NCI-H446 (cell line): ENCODE measurements at regions not wholly inside any gene's neighbourhood (a gene's known extent, or its start where the extent isn't known, plus 50 kb on each side); places are given as distances from the start of the nearest gene placed in this dataset.
"Not testable (repeated sequence)": the region's sequence is repeated elsewhere in the genome, so short reads cannot be mapped to it uniquely, and the experiment has no call there.

Experiments
- DNase-seq, 2 experiments: peaks; one replicate each; lab custom pipeline; 2025; lab: John Stamatoyannopoulos, UW

DNA sequence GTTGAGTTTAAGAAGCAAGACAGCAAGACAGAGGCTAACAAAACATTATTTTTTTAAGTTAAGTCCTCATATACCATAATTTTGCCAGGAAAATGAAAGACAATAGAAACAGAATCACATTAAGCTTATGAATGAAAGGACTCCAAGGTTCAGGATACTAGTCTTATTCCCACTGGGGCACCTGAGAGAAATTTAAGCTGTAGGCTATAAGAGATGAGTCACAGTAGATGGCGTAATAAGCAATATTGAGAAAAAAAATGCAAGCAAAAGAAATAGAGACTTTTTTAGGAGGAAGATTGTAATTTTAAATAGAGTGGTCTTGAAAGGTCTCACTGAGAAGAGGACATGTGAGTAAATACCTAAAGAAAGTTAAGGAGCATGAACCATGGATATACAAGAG lies 57.1 kb upstream of the KIF2B start:
- DNase-seq = no peak

DNA sequence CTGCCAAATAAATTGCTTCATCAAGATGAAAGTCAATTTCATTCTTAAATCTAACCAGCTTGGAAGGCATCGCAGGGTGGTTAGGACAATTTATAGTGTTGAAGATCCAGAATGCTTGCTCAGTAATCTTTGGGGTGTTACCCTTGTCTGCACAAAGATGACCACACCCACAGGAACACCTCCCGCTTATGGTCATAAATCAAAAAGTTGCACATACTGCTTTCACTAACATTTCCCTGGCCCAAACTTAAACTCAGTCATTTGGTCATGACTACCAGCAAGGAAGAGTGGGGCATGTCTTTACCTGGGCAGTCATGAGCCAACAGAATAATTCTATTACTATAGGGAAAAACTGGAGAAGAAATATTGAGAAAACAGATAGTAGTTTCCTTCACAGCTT lies 57.6 kb upstream of the KIF2B start:
- no peak for DNase-seq

DNA sequence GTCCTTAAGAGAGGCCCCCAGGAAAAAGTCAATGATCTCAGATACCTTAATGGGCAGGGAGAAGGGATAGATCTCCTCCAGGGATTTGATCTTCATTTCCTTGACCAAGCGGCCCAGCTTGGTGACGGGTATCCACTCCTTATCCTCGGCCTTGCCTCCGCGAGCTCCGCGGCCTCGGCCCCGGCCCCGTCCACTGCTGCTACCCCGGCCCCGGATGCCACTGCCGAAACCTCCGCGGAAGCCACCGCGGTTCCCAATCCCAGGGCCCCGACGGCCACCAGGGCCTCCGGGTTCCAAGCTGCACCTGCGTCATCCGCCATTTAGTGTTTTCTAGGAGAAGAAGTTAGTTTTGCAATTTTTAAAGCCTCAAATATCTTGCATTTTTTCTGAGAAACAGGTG lies 65.2 kb upstream of the KIF2B start:
- DNase-seq = no peak

DNA sequence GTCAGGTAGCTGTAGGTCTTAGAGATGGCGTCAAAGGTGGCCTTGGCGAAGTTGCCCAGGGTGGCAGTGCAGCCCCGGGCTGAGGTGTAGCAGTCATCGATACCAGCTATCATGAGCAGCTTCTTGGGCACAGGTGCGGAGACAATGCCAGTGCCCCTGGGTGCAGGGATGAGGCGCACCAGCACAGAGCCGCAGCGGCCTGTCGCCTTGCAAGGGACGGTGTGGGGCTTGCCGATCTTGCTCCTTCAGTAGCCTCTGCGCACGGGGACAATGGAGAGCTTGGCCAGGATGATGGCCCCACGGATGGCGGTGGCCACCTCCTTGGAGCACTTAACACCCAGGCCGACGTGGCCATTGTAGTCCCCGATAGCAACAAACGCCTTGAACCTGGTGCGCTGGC lies 65.6 kb upstream of the KIF2B start:
- DNase-seq = not testable (repeated sequence)

DNA sequence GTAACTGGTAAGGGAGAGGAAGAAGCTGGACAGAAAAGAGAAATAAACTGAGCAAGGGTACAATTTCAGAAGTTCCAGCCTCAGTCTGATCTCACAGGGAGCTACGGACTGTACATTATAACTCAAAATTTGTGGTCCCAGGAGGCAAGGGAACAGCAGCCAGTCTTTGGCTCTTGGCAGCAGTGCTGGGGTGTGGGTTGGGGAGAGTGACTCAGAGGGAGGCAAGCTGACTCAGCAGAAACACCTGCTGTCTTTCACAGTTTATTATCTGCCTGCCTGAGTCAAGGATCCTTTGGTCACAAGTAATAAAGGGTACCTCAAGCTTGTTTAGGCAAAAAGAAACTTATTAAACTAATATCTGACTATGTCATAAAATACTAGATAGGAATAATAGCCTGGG lies 73.5 kb upstream of the KIF2B start:
- peak in 1 of 2 experiments; percentile 4 for DNase-seq

DNA sequence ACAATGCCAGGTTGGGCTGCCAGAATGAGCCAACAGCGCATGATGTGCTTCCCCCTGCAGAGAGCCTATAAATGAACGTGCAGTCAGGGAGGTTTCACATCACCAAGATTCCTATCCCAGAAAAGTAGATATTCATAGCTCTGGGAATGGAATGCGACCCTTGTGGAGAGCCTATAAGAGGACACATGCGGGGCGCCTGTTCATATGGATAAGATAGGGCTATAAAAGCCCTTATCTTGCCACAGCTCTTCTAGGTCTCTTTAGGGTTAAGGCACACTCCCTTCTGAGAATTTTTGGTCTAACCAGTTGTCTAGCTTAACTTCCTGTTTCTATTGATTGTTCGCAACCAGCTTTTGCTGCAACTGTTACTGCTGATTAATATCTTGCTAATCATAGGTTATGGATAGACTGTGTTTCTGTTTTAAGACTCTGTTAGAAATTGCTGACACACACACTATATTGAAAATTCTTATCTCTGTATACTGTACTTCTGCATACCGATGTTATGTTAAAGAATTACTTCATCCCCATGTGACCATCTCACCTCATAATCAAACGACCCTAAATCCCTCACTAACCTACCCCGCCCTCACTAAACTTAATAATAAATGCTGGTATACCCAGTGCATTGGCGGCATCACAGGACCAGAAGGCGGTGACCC lies 74.4 kb upstream of the KIF2B start:
- not testable (repeated sequence) for DNase-seq

DNA sequence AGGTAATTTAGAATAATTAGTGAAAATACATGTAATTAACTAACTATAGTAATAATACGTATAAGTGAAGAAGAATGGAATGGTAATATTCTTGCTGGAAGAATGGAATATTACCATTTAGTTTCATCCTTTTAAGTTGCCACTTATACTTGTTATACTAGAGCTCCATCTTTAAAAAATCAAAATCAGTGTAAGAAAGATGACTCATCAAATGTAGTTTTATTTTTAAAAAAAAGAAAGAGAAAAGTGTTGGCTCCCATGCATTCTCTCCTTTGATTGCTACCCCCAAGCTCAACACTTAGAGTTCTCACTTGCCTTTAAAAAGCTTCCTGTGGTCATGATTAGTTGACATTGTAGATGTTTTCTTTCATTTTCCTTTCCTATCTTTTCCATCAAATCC lies 82.4 kb upstream of the KIF2B start:
- no peak for DNase-seq

DNA sequence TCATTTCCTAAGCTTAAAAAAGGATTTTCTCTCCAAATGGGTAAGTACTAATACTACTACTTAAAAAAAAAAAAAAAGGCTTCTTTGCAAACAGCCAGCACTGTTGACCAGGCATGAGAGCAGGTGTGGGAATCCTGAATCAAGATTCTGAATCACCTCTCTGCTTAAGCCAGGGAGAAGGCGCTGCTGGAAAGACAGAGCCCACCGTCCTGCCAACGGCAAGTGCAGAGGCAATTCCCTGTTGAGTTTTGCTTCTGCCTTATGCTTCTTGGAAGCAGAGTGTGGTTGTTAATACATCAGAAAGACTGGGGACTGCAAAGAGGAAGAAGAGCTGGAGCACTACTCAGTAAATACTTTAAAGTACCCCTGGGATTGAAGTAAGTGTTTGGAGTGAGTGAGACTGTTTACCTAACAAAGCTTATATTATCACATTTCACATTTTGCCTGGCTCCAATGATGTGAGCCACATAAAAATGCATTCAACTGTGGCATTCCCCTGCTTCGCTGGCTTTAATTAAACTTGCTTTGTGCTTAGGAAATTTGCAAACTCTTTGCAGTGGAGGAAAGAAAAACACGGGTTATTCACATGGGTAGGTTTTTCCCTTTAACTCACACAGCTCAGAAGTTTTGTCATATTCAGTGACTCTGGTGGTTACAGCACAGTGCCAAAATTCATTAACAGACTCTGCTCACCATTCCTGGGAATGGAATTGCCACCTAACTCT lies 86.0 kb upstream of the KIF2B start:
- DNase-seq = no peak

DNA sequence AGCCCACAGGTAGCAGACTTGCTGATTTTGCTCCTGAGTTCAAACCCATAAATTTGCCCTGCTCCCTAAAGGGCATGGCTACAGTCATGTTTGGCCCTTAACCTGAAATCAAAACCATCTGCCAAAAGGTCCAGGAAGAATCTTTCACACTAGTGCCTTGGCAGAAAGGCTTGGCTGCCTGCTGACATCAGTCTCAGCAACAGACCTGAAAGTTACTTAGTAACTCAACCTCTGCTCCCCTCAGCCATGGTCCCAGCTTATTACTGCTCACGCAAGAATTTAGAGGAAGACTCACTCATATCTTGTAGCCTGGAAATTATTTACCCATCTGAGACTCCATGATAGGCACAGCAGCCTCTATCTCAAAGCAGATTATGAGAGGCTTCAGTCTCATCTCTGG lies 98.0 kb upstream of the KIF2B start:
- DNase-seq = no peak

DNA sequence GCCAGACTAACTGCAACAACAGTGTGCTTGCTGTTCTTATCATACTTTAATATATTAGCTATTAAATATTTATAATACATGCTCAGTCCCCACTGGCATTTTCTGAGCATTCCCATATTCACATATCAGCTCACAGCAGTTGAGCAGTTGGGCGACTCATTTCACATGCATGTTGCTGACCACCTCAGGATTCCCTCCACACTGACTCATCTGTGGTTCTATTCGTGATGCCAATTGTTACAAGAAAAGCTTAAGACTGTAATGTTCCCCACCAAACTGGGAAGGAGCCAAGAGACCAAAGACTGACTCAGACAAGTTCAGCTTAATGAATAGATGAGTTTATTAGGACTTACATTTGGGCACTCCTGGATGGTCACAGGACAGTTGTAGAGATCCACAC lies 100.3 kb upstream of the KIF2B start:
- DNase-seq = no peak

DNA sequence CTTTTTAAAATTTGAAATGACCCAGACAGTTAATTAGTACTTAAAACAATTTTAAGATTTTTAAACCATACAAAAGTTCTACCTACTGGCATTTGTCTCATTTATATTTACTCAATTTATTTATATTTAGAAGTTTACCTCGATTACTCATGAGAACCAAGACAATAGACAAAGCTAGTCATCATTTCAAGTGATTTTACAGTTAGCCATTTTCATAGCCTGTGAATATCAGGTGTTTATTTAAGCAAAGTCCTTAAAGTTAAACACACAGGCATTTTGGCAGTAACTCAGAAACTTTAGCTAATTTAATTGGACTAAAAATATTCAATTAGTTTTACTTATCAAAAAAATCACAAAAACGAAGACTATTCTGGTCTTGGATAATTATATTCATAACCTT lies 101.6 kb upstream of the KIF2B start:
- DNase-seq = no peak

DNA sequence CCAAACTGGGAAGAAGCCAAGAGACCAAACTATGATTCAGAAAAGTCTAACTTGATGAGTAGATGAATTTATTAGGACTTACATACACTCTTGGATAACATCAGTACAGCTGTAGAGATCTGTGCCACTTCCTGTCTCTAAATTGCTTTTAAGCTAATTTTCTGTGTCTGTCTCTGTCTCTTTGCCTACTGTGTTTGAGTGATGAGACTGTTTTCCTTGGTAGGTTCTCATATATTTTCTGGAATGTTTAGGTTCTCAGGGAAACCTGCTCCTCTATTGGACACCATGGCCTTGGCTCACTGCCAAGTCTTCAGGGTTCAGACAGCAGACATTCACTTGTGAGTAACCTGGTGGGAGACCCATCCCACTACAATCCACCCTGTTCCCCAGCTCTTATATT lies 103.5 kb upstream of the KIF2B start:
- no peak for DNase-seq

DNA sequence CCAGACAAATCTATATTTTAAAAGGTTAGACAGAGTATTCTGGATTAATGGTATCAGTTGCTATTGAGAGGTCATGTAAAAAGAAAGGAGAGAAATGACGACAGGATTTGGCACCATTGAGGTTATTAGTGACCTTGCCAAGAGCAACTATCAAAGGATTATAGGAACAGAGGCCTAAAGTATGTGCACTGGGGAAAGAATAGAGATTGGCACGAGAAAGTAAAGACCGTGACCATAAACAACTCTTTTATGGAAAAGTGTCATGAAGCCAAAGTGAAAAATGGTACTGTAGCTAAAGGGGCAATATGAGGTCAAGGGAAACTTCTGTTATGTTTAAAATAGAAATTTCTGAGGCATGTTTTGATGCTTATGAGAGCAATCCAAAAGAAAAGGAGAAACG lies 115.2 kb upstream of the KIF2B start:
- DNase-seq = no peak

DNA sequence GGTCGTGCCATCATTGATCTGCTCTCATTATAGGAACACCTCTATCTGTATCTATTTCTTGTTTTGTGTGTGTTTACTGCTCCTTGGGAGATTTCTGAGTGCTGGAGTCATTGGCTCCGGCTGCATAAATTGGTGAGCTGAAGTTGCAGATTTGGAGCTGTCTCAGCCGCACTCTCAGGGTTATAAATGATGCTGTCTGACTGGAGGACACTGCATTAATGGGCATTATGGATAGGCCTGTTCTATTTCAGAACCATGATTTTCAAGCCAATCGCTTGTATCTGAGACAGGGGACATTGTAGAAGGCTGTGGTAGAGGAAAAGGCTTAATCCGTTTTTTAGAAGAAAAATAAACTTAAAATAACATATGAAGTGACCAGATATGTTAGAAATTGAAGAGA lies 126.4 kb upstream of the KIF2B start:
- DNase-seq = no peak

DNA sequence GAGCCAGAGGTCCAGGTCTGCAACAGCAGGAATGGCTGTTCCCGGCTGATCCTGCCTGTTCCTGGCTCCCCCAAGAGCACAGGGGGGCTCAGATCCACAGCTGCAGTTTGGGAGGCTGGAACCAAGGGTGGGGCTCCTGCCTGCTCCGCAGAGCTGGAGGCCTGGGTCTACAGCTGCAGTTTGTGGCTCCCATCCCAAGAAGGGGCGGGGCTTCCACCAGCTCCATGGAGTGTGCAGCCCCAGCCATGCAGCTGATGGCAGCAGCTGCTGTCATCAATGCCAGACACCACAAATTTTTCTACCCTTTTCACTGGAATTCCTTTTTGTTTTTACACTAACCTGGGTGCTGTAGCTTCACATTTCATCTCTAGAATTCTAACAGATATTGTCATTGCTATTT lies 135.4 kb upstream of the KIF2B start:
- DNase-seq = peak in 1 of 2 experiments; percentile 21

DNA sequence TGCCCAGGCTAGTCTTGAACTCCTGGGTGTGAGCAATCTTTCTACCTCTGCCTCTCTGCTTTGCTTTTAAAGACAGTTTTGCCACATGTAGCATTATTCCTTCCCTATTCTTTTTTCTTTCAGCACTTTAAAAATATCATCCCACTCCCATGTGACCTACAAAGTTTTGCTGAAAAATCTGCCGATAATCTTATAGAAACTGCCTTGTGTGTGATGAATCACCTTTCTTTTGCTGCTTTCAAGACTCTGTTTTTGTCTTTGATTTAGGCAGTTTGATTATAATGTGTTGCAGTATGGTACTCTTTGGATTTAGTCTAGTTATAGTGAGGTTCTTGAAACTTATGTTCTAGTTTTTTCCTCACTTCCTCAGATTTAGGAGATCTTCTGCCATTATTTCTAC lies 142.0 kb upstream of the KIF2B start:
- DNase-seq = no peak

DNA sequence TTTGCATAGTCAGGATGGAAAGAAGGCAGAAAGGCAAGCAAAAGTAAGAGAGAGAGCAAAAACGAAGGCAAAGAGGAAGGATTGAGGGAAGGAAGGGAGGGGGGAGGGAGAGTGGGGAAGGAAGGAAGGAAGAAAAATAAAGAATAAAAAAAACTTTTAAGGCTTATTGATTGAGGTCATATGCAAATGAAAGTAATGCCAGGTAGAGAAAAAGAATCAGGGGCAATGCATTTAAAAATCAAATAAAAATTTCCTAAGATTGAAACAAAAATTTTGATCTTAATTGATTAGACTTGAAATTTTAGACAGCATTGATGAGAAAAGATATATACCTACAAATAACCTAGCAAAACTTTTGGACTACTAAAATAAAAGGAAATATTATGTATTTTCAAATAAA lies 153.9 kb upstream of the KIF2B start:
- DNase-seq = no peak

DNA sequence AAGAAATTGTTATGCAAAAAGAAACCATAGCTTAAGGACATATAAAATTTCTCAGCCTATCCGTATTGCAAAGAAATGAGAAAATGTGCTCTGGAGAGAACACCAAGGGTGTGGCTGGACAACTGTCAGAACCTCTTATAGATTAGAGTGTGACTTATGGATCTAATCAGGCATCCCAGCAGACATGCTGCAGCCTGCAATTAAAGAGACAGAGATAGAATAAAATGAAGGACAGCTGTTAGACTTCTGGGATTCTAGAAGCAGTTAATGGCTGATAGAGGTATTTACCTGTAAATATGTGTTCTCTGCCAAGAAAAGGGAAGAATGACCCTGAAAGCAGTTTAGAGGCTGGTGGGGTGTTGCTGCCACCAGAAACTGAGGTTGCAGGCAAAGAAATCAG lies 160.1 kb upstream of the KIF2B start:
- no peak for DNase-seq

DNA sequence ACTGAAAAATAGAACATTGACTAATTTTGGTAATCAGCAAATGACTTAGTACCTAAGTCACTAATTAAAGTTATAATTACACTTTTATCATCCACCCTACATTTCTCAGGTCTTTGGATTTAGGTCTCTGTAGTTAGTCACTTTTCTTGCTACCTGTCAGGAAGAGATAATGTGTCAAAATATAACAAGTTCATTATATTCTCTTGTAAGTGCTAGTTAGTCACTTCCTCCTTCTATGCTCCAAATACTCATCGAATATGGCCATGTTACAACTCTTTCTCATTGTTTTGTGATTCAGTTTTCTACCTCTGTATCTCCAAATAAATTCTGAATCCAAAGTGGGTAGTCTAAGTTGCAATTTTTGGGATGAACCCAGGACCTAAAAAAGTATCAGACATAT lies 163.5 kb upstream of the KIF2B start:
- no peak for DNase-seq

DNA sequence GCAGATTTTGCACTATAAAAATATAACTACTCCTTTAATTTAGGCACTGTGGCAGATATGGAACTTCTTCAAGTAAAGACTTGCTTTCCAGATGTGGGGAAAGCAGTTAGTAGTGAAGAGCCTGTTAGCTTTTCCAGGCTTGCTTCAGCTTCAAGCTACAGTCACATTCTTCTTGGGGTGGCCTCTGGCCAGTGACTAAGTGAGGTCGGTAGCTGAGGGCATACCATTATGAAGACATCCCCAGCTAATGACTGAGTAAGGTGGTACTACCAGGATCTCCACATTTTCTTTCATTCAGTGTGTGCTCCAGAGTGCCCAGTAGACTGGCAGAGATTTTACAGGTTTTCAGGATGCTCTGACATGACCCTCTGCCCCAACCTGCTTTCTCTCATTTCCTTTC lies 167.1 kb upstream of the KIF2B start:
- DNase-seq = no peak

DNA sequence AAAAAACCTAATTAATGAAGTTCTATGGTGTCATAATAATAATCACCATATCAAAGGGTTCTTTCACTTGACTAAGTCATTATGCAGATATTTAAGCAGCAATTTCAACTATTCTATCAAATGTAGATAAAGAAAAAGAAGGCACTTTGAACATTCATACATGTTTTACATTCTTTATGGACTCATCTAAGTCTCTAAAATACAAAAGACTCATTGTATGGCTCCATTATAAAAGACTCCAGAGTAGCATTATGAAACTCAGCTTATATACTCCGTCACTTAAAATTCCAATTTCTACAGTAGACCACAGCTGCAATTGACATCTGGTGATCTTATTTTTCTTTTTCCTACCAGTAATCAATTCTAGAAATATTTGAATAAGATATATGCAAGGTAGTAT lies 173.5 kb upstream of the KIF2B start:
- DNase-seq = no peak

DNA sequence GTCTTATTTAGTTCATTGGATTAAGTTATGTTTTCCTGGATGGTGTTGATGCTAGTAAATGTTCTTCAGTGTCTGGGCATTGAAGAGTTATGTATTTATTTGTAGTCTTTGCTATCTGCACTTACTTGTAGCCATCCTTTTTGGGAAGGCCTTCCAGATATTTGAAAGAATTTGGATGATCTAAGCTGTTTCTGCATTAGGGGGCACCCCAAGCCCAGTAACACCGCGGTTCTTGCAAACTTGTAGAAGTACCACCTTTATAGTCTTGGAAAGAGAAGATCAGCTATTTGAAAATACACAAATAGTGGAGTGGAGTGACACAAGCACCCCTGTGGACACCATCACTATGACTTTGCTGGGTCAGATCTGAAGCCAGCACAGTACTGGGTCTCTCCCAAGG lies 175.9 kb upstream of the KIF2B start:
- DNase-seq = no peak

DNA sequence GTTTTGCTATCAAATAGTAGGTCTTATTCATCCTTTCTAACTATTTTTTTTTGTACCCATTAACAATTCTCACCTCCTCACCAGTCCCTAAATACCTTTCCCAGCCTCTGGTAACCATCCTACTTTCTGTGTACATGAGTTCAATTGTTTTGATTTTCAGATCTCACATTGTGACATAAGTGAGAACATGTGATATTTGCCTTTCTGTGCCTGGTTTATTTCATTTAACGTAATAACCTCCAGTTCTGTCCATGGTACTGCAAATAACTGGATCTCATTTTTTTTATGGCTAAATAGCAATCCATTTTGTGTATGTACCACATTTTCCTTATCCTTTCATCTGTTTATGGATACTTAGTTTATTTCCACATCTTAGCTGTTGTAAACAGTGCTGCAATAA lies 181.9 kb upstream of the KIF2B start:
- DNase-seq = no peak

DNA sequence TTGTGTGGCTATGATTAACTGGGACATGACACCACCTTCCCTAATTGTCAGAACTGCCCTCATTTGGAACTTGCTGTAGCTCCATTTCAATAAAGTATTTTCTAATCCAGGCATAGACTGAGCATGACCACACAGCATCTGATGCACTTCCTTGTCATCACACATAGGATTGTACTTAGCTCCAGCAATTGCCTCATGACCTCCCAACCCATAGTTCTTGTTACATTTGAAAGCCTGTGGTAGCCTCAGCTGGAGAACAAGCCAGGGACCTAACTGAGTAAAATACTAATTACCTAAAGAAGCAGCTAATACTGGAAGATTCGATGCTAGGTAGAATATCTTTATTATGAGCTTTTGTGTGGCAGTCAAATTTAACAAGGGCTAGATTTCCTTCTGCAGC lies 187.3 kb upstream of the KIF2B start:
- DNase-seq = no peak
